Central memory CD8-positive, alpha-beta T cell (primary cell): ENCODE measurements at regions not wholly inside any gene's neighbourhood (a gene's known extent, or its start where the extent isn't known, plus 50 kb on each side); places are given as distances from the start of the nearest gene placed in this dataset.

Experiments
- ATAC-seq: fragments of 150-1000 bp; cut with Tn5 transposase; replicated peaks from 2 replicates; pipeline ENCODE4 v1.10.0; 2022; ENCODE audit warnings: mild to moderate bottlenecking, moderate FRiP score, moderate number of reproducible peaks; ENCODE audit not compliant: poor library complexity, severe bottlenecking; ENCODE audit errors: extremely low read depth
- DNase-seq, 2 donors: peaks; one replicate each; pipeline ENCODE4 v3.0.0; 2021; ENCODE audit warnings: low spot score in 2 of 2
- H3K27ac Mint-ChIP-seq: one replicate; pipeline ENCODE4 v1.8.0; 2022; ENCODE audit warnings: low read depth, mild to moderate bottlenecking, moderate library complexity, mixed read lengths
- H3K27me3 Mint-ChIP-seq: one replicate; pipeline ENCODE4 v1.8.0; 2022; ENCODE audit warnings: mixed read lengths
- H3K36me3 Mint-ChIP-seq: one replicate; pipeline ENCODE4 v1.8.0; 2022; ENCODE audit warnings: mild to moderate bottlenecking, moderate library complexity, mixed read lengths; ENCODE audit not compliant: insufficient read depth
- H3K4me1 Mint-ChIP-seq: one replicate; pipeline ENCODE4 v1.8.0; 2022; ENCODE audit warnings: mixed read lengths
- H3K4me3 Mint-ChIP-seq: one replicate; pipeline ENCODE4 v1.8.0; 2022; ENCODE audit warnings: mild to moderate bottlenecking, moderate library complexity, mixed read lengths
- H3K9me3 Mint-ChIP-seq: one replicate; pipeline ENCODE4 v1.8.0; 2022; ENCODE audit warnings: mixed read lengths

DNA sequence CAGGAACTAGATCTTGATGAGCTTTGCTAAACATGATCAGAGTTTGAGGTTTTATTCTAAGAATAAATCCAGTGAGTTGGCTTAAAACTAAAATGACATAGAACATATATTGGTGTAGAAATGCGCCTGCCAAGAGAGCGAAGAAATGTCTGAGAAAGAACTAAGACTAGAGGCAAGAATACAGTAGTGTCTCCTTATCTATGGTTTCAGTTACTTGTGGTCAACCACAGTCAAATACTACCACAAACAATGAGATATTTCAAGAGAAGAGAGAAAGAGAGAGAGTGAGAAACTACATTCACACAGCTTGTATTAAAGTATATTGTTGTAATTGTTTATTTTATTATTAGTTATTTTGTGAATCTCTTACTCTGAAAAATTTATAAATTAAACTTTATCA is 254.4 kb upstream of the CDH10 start:
- Mint-ChIP-seq H3K4me3 (no peak overlapping the region), H3K27me3 (no peaks in the 10 kb centered on the region), H3K9me3 (peaks cover 24% of the 10 kb centered on the region), H3K36me3 (no peaks in the 10 kb centered on the region), H3K27ac (no peak overlapping the region), H3K4me1 (no peaks in the 10 kb centered on the region)
- DNase-seq (no peak), ATAC-seq (no peak)

GRCh38 chr5:24864244-24864643 is 219.5 kb upstream of the CDH10 start:
- H3K4me1 Mint-ChIP-seq, result no peaks in the 10 kb centered on the region

GRCh38 chr5:24862117-24862516 is 217.3 kb upstream of the CDH10 start:
- ATAC-seq, result no peak
- Mint-ChIP-seq H3K27me3 (no peaks in the 10 kb centered on the region), H3K9me3 (peaks cover 6% of the 10 kb centered on the region), H3K27ac (no peak overlapping the region), H3K4me1 (no peaks in the 10 kb centered on the region), H3K36me3 (no peaks in the 10 kb centered on the region), H3K4me3 (no peak overlapping the region)
- no peak for DNase-seq

More at GRCh38 chr5:24864244-24864643, 219.5 kb upstream of the CDH10 start:
- no peak for ATAC-seq
- Mint-ChIP-seq H3K36me3 (no peaks in the 10 kb centered on the region), H3K27ac (no peak overlapping the region), H3K4me3 (no peak overlapping the region), H3K27me3 (no peaks in the 10 kb centered on the region), H3K9me3 (peaks cover 6% of the 10 kb centered on the region)
- DNase-seq, result no peak

DNA sequence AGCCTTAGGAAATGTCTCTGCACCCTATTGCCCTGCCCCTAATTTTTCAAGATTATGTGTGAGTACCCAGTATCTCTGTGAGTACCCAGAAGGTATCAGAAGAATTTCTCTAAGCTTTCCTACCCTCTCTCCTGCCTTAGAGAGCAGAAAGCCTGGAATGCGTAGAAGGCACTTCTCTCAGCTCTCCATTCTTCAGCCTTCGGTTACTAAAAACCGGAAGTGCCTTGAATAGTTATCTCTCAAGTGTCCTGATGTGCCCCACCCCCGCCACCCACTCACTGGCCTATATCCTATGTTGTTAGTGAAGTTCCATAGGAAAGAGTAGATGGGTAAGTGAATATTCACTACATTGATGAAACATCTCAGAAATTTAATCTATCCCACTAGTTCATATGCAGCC is 210.7 kb upstream of the CDH10 start:
- Mint-ChIP-seq H3K4me1 (no peaks in the 10 kb centered on the region), H3K27ac (no peak overlapping the region), H3K36me3 (no peaks in the 10 kb centered on the region), H3K9me3 (peaks cover 11% of the 10 kb centered on the region), H3K4me3 (no peak overlapping the region), H3K27me3 (no peaks in the 10 kb centered on the region)
- DNase-seq, result no peak
- ATAC-seq, result no peak

GRCh38 chr5:24854850-24855249 is 210.1 kb upstream of the CDH10 start:
- no peak for ATAC-seq
- Mint-ChIP-seq H3K27ac (no peak overlapping the region), H3K4me1 (no peaks in the 10 kb centered on the region), H3K27me3 (no peaks in the 10 kb centered on the region), H3K36me3 (no peaks in the 10 kb centered on the region), H3K9me3 (peaks cover 11% of the 10 kb centered on the region), H3K4me3 (no peak overlapping the region)
- no peak for DNase-seq

DNA sequence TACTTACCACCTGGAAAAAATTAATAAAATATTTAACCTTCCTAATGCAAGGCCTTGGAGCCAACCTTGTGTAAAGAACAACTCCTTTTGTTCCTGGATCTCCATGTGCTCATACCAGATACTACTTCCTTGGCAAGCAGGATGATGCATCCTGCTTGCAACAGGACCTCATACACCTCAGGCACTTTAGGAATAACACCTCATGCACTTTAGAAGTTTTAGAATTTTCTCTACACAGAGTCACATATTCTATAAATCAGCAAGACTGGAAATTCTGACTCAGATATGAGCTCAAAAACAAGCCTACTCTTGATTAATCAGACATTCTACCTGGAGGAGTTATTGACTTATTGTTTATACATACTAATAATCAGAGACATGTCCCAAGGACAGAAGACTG is 209.6 kb upstream of the CDH10 start:
- Mint-ChIP-seq H3K27me3 (no peaks in the 10 kb centered on the region), H3K4me3 (no peak overlapping the region), H3K4me1 (no peaks in the 10 kb centered on the region), H3K36me3 (no peaks in the 10 kb centered on the region), H3K9me3 (peaks cover 11% of the 10 kb centered on the region), H3K27ac (no peak overlapping the region)
- DNase-seq (no peak), ATAC-seq (no peak)

- DNase-seq (no peak), ATAC-seq (no peak)
- Mint-ChIP-seq H3K27ac (no peak overlapping the region), H3K4me1 (no peaks in the 10 kb centered on the region), H3K4me3 (no peak overlapping the region), H3K36me3 (no peaks in the 10 kb centered on the region), H3K27me3 (no peaks in the 10 kb centered on the region), H3K9me3 (peaks cover 11% of the 10 kb centered on the region)
Measured at GRCh38 chr5:24850926-24851486, 206.2 kb upstream of the CDH10 start.

DNA sequence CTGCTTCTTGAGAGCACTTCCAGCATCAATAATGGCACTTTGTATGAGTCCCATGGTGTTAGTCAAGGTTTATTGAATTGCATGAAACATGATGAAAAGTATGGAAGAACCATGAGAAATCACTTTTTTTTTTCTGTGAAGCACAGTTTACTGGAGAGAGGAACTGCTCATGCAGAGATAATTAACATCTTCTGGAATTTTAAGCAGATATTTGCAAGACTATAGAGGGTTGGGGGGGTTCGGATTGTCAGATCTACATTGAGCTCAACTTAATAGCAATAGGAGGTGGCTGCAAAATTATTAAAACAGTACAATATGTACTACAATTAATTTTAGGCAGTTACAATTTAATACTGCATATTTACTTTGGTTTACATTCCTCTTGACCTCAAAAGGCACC is 204.4 kb upstream of the CDH10 start:
- Mint-ChIP-seq H3K27me3 (no peaks in the 10 kb centered on the region), H3K9me3 (peaks cover 11% of the 10 kb centered on the region), H3K4me1 (no peaks in the 10 kb centered on the region), H3K4me3 (no peak overlapping the region), H3K27ac (no peak overlapping the region), H3K36me3 (no peaks in the 10 kb centered on the region)
- DNase-seq (no peak), ATAC-seq (no peak)

DNA sequence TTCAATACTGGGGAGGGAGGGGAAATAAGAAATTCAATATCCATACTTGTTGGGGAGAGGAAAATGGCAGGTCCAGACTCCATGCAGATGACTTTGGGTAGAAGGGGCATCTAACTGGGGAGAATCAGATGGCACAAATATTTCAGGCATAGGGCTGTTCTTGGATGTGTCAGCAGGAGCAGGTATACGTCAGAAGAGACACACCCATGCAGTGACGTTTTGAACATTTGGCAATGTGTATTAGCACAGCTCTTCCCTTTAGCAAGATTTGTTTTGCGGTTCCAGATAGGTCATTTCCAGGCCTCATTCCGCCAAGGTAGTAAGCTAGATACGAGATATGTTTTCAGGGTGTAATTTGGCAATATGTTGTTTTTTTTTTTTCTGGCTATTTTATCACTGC is 187.2 kb upstream of the CDH10 start:
- ATAC-seq, result no peak
- no peaks in the 10 kb centered on the region for H3K4me1 Mint-ChIP-seq

GRCh38 chr5:24823625-24824024 is 178.8 kb upstream of the CDH10 start:
- no peak for ATAC-seq
- Mint-ChIP-seq H3K4me1 (no peaks in the 10 kb centered on the region), H3K4me3 (no peak overlapping the region), H3K27ac (no peak overlapping the region), H3K27me3 (no peaks in the 10 kb centered on the region), H3K9me3 (peaks cover 29% of the 10 kb centered on the region), H3K36me3 (no peaks in the 10 kb centered on the region)
- DNase-seq, result no peak

More for the DNA sequence above, 187.2 kb upstream of the CDH10 start:
- H3K27me3 Mint-ChIP-seq, result no peaks in the 10 kb centered on the region
- H3K9me3 Mint-ChIP-seq, result peaks cover 25% of the 10 kb centered on the region
- DNase-seq, result no peak
- no peak overlapping the region for H3K4me3 Mint-ChIP-seq
- no peak overlapping the region for H3K27ac Mint-ChIP-seq
- no peaks in the 10 kb centered on the region for H3K36me3 Mint-ChIP-seq

DNA sequence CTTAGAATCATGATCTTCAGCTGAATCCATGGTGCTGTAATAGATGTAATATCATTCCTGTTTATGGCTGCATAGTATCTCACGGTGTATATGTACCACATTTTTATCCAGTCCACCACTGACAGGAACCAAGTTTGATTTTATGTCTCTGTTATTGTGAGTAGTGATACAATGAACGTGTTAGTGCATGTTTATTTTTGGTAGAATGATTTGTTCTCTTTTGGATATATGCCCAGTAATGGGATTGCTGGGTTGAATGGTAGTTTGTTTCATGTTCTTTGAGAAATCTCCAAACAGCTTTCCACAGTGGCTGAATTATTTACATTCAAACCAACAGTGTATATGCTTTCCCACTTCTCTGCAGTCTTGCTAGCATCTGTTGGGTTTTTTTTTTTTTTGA is 175.1 kb upstream of the CDH10 start:
- H3K4me1 Mint-ChIP-seq, result no peaks in the 10 kb centered on the region
- no peak overlapping the region for H3K27ac Mint-ChIP-seq
- no peak overlapping the region for H3K4me3 Mint-ChIP-seq
- no peaks in the 10 kb centered on the region for H3K36me3 Mint-ChIP-seq
- no peaks in the 10 kb centered on the region for H3K27me3 Mint-ChIP-seq
- ATAC-seq (no peak), DNase-seq (no peak)
- peaks cover 32% of the 10 kb centered on the region for H3K9me3 Mint-ChIP-seq

DNA sequence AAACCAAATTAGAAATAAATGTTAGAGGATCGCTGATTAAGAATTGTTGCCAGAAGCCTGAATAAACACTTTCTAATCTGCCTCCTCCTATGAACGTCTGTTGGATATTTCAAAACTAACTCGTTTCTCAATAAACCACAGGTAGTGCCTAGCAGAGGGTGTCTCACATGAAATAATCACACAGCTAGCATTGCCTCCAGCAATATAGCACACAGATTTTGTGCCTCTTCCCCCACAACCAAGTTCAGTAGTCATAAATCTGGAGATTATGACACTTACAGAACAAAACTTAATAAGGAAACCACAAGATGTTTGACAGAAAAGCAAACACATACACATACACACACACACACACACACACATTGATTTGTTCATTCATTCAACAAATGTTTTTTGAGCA is 173.2 kb upstream of the CDH10 start:
- no peaks in the 10 kb centered on the region for H3K36me3 Mint-ChIP-seq
- no peak overlapping the region for H3K27ac Mint-ChIP-seq
- ATAC-seq, result no peak
- no peak overlapping the region for H3K4me3 Mint-ChIP-seq
- peaks cover 27% of the 10 kb centered on the region for H3K9me3 Mint-ChIP-seq
- no peak for DNase-seq
- H3K27me3 Mint-ChIP-seq, result no peaks in the 10 kb centered on the region
- no peaks in the 10 kb centered on the region for H3K4me1 Mint-ChIP-seq

DNA sequence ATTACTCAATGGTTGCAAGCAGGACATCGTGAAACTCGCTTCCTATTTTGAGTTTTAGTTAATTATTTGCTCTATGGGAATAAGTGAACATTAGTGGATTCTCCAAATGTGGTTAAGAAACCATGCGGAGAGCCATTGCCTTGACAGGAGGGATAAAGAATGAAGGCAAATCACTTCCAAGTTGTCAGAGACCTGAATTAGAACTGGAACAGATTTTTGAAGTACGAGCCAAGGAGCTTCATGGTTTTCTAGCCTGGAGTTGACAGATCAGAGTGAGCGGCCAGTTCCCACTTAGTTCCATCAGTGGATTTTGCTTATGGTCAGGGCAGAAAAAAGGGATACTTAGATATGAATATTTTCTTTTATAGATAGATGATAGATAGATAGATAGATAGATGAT is 171.4 kb upstream of the CDH10 start:
- DNase-seq (no peak), ATAC-seq (no peak)
- H3K9me3 Mint-ChIP-seq, result peaks cover 18% of the 10 kb centered on the region
- no peak overlapping the region for H3K4me3 Mint-ChIP-seq
- H3K4me1 Mint-ChIP-seq, result no peaks in the 10 kb centered on the region
- H3K36me3 Mint-ChIP-seq, result no peaks in the 10 kb centered on the region
- no peak overlapping the region for H3K27ac Mint-ChIP-seq
- H3K27me3 Mint-ChIP-seq, result no peaks in the 10 kb centered on the region

DNA sequence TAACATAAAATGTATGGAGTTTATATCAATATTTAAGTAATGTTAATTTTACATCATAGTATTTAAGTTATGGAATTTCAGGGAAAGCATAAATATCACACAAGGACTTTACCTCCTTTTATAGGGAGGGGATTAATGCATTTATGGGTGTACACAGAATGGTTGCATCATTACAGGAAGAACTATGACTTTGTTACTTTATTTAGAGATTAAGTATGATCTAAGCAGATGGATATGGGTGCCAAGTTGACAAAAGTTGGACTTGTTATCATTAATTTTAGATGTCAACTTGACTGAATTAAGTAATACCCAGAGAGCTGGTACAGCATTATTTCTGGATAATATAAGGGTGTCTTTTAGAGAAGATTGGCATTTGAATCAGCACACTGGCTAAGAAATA is 160.5 kb upstream of the CDH10 start:
- DNase-seq (no peak), ATAC-seq (no peak)
- Mint-ChIP-seq H3K4me1 (no peaks in the 10 kb centered on the region), H3K4me3 (no peak overlapping the region), H3K27me3 (no peaks in the 10 kb centered on the region), H3K9me3 (peaks cover 17% of the 10 kb centered on the region), H3K27ac (no peak overlapping the region), H3K36me3 (no peaks in the 10 kb centered on the region)
